H9 (cell line): ENCODE measurements at regions not wholly inside any gene's neighbourhood (a gene's known extent, or its start where the extent isn't known, plus 50 kb on each side); places are given as distances from the start of the nearest gene placed in this dataset.

Experiments
- DNase-seq: peaks from one replicate; pipeline ENCODE4 v3.0.0-alpha.2; 2017
- H2AFZ ChIP-seq: one replicate; pipeline ENCODE4 v1.6.1; 2013; ENCODE audit warnings: mild to moderate bottlenecking, low read length, control low read depth, moderate library complexity
- H2AK5ac ChIP-seq: 2 replicates; pipeline ENCODE4 v1.6.1; 2013; ENCODE audit warnings: low read length, control low read depth, mixed read lengths; ENCODE audit not compliant: insufficient read length
- H2BK120ac ChIP-seq: one replicate; pipeline ENCODE4 v1.6.1; 2013; ENCODE audit warnings: low read depth, mild to moderate bottlenecking, low read length, control low read depth, inconsistent platforms; ENCODE audit not compliant: poor library complexity, severe bottlenecking
- H2BK12ac ChIP-seq: 2 replicates; pipeline ENCODE4 v1.6.1; 2013; ENCODE audit warnings: low read length, control low read depth, mixed read lengths, low read depth; ENCODE audit not compliant: insufficient read length
- H2BK15ac ChIP-seq: 2 replicates; pipeline ENCODE4 v1.6.1; 2013; ENCODE audit warnings: low read depth, low read length, control low read depth
- H2BK20ac ChIP-seq: one replicate; pipeline ENCODE4 v1.6.1; 2013; ENCODE audit warnings: low read depth, mild to moderate bottlenecking, low read length, control low read depth, inconsistent platforms; ENCODE audit not compliant: poor library complexity, severe bottlenecking
- H2BK5ac ChIP-seq: 2 replicates; pipeline ENCODE4 v1.6.1; 2013; ENCODE audit warnings: low read length, control low read depth, mixed read lengths; ENCODE audit not compliant: insufficient read length
- H3K14ac ChIP-seq: 2 replicates; pipeline ENCODE4 v1.6.1; 2013; ENCODE audit warnings: low read length, control low read depth; ENCODE audit not compliant: insufficient read depth
- H3K18ac ChIP-seq: 2 replicates; pipeline ENCODE4 v1.6.1; 2013; ENCODE audit warnings: low read depth, mild to moderate bottlenecking, mixed read lengths, low read length, control low read depth; ENCODE audit not compliant: insufficient read length
- H3K23ac ChIP-seq: 2 replicates; pipeline ENCODE4 v1.6.1; 2013; ENCODE audit warnings: low read length, control low read depth, mixed read lengths, low read depth; ENCODE audit not compliant: insufficient read length
- H3K23me2 ChIP-seq: 2 replicates; pipeline ENCODE4 v1.6.1; 2013; ENCODE audit warnings: low read depth, mild to moderate bottlenecking, mixed read lengths, low read length, control low read depth; ENCODE audit not compliant: insufficient read length, poor library complexity, severe bottlenecking
- H3K27ac ChIP-seq: 2 replicates; pipeline ENCODE4 v1.5.1; 2013; ENCODE audit warnings: low read length, control low read depth, mixed read lengths, low read depth; ENCODE audit not compliant: insufficient read length
- H3K27me3 ChIP-seq: 2 replicates; pipeline ENCODE4 v1.6.1; 2013; ENCODE audit warnings: low read length, control low read depth, inconsistent platforms; ENCODE audit not compliant: insufficient read depth
- H3K4ac ChIP-seq: 2 replicates; pipeline ENCODE4 v1.6.1; 2013; ENCODE audit warnings: low read depth, mild to moderate bottlenecking, control low read depth, inconsistent platforms, low read length, moderate library complexity
- H3K4me1 ChIP-seq: 2 replicates; pipeline ENCODE4 v1.6.1; 2013; ENCODE audit warnings: low read length, control low read depth, inconsistent platforms; ENCODE audit not compliant: insufficient read depth
- H3K4me2 ChIP-seq: 2 replicates; pipeline ENCODE4 v1.6.1; 2013; ENCODE audit warnings: low read length, control low read depth, mixed read lengths; ENCODE audit not compliant: insufficient read length, insufficient read depth
- H3K56ac ChIP-seq: 2 replicates; pipeline ENCODE4 v1.6.1; 2013; ENCODE audit warnings: low read depth, mild to moderate bottlenecking, mixed read lengths, low read length, control low read depth; ENCODE audit not compliant: insufficient read length
- H3K79me1 ChIP-seq: 2 replicates; pipeline ENCODE4 v1.6.1; 2013; ENCODE audit warnings: low read depth, mild to moderate bottlenecking, moderate library complexity, low read length, control low read depth, inconsistent platforms; ENCODE audit not compliant: insufficient read depth, poor library complexity, severe bottlenecking
- H3K79me2 ChIP-seq: 2 replicates; pipeline ENCODE4 v1.6.1; 2013; ENCODE audit warnings: low read length, control low read depth, inconsistent platforms; ENCODE audit not compliant: insufficient read depth
- H3K9ac ChIP-seq: 2 replicates; pipeline ENCODE4 v1.6.1; 2013; ENCODE audit warnings: low read length, control low read depth, mixed read lengths; ENCODE audit not compliant: insufficient read length; ENCODE audit errors: extremely low read depth
- H3K9me3 ChIP-seq: one replicate; pipeline ENCODE4 v1.6.1; 2013; ENCODE audit warnings: low read depth, low read length, inconsistent platforms; ENCODE audit not compliant: control insufficient read depth
- H3T11ph ChIP-seq: one replicate; pipeline ENCODE4 v1.6.1; 2013; ENCODE audit warnings: mild to moderate bottlenecking, low read length, control low read depth, inconsistent platforms
- H4K20me1 ChIP-seq: one replicate; pipeline ENCODE4 v1.6.1; 2013; ENCODE audit not compliant: control insufficient read depth, insufficient read length, insufficient read depth
- H4K5ac ChIP-seq: 2 replicates; pipeline ENCODE4 v1.6.1; 2013; ENCODE audit warnings: low read depth, mild to moderate bottlenecking, mixed read lengths, low read length, control low read depth; ENCODE audit not compliant: insufficient read length
- H4K8ac ChIP-seq: replicated peaks from 2 replicates; pipeline ENCODE4 v1.6.1; 2013; ENCODE audit warnings: low read length, control low read depth, mixed read lengths, low read depth; ENCODE audit not compliant: insufficient read length
- H4K91ac ChIP-seq: 2 replicates; pipeline ENCODE4 v1.6.1; 2013; ENCODE audit warnings: low read depth, mild to moderate bottlenecking, moderate library complexity, mixed read lengths, low read length, control low read depth; ENCODE audit not compliant: insufficient read length
- H3K27ac Mint-ChIP-seq, 3 experiments: 2 replicates in 2 of 3; 3 replicates in 1 of 3; pipeline ENCODE4 v1.8.0; 2020 to 2021; ENCODE audit warnings: mixed read lengths in 3 of 3, mild to moderate bottlenecking in 1 of 3, moderate library complexity in 1 of 3
- H3K27me3 Mint-ChIP-seq: 2 replicates; pipeline ENCODE4 v1.8.0; 2021; ENCODE audit warnings: low read depth, mild to moderate bottlenecking, moderate library complexity, mixed read lengths
- H3K36me3 Mint-ChIP-seq, 3 experiments: 2 replicates in 2 of 3; 3 replicates in 1 of 3; pipeline ENCODE4 v1.8.0; 2020 to 2021; ENCODE audit warnings: low read depth in 3 of 3, mixed read lengths in 3 of 3; ENCODE audit not compliant: insufficient read depth in 1 of 3
- H3K4me1 Mint-ChIP-seq, 2 experiments: 2 replicates each; pipeline ENCODE4 v1.8.0; 2020; ENCODE audit warnings: mixed read lengths in 2 of 2
- H3K4me3 Mint-ChIP-seq, 2 experiments: 2 replicates in 1 of 2; 3 replicates in 1 of 2; pipeline ENCODE4 v1.8.0; 2020 to 2021; ENCODE audit warnings: mild to moderate bottlenecking in 2 of 2, mixed read lengths in 2 of 2, moderate library complexity in 1 of 2
- H3K9me3 Mint-ChIP-seq, 2 experiments: 2 replicates in 1 of 2; 3 replicates in 1 of 2; pipeline ENCODE4 v1.8.0; 2020; ENCODE audit warnings: mild to moderate bottlenecking in 2 of 2, mixed read lengths in 2 of 2, moderate library complexity in 1 of 2
- TF ChIP-seq, protein P1 (sequence below): fragments of 200-600 bp; sonication (generic); conservative IDR thresholded peaks from 3 replicates; pipeline ENCODE4 v1.8.0; 2021; ENCODE audit warnings: antibody characterized with exemption, mild to moderate bottlenecking

DNA sequence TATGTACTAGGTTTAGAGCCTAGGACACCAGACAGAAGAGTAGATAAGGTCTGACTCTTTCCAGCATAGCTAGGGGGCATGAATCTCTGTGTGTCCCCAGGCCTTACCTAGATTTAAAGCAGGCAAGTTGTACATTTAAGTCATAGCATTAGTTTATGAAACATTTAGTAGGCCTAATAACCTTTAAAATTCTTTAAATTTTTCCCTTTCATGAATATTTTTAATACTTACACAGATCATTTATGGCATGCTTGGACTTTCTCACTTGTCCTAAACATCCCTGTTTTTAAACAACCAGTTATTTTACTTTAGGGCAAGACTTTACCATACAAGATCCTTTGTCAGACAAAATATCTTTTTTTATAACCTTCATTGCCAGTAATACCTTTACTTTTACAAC, 258.4 kb upstream of the ZRANB2 start:
- Mint-ChIP-seq H3K9me3 (peaks cover 44 to 60% of the 10 kb centered on the region in 2 experiments), H3K36me3 (peaks cover 5 to 22% (median 22%) of the 10 kb centered on the region in 3 experiments), H3K4me1 (no peaks in the 10 kb centered on the region), H3K4me3 (no peak overlapping the region), H3K27ac (no peak overlapping the region), H3K27me3 (peaks cover 2% of the 10 kb centered on the region; the same call in 1 of the 2 replicates)
- H2BK20ac ChIP-seq: no peak overlapping the region
- no peak overlapping the region for H4K5ac ChIP-seq
- H3K27me3 ChIP-seq: no peaks in the 10 kb centered on the region
- H4K8ac ChIP-seq: no peak overlapping the region
- H3K56ac ChIP-seq: no peak overlapping the region
- no peak overlapping the region for H3K4me2 ChIP-seq
- no peak overlapping the region for H4K91ac ChIP-seq
- no peak overlapping the region for H2AFZ ChIP-seq
- TF ChIP-seq, protein P1, sequence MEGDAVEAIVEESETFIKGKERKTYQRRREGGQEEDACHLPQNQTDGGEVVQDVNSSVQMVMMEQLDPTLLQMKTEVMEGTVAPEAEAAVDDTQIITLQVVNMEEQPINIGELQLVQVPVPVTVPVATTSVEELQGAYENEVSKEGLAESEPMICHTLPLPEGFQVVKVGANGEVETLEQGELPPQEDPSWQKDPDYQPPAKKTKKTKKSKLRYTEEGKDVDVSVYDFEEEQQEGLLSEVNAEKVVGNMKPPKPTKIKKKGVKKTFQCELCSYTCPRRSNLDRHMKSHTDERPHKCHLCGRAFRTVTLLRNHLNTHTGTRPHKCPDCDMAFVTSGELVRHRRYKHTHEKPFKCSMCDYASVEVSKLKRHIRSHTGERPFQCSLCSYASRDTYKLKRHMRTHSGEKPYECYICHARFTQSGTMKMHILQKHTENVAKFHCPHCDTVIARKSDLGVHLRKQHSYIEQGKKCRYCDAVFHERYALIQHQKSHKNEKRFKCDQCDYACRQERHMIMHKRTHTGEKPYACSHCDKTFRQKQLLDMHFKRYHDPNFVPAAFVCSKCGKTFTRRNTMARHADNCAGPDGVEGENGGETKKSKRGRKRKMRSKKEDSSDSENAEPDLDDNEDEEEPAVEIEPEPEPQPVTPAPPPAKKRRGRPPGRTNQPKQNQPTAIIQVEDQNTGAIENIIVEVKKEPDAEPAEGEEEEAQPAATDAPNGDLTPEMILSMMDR: no peak
- H3K18ac ChIP-seq: no peak overlapping the region
- H3K9ac ChIP-seq: no peak overlapping the region
- H4K20me1 ChIP-seq: no peaks in the 10 kb centered on the region
- no peak overlapping the region for H3T11ph ChIP-seq
- no peaks in the 10 kb centered on the region for H3K4me1 ChIP-seq
- no peaks in the 10 kb centered on the region for H3K79me1 ChIP-seq
- H3K23ac ChIP-seq: no peak overlapping the region
- no peaks in the 10 kb centered on the region for H3K23me2 ChIP-seq
- no peak overlapping the region for H2BK15ac ChIP-seq
- H2AK5ac ChIP-seq: no peak overlapping the region
- H3K79me2 ChIP-seq: no peaks in the 10 kb centered on the region
- no peak overlapping the region for H3K27ac ChIP-seq
- H3K4ac ChIP-seq: no peak overlapping the region
- peaks cover 33% of the 10 kb centered on the region for H3K9me3 ChIP-seq
- no peak overlapping the region for H2BK12ac ChIP-seq
- H2BK120ac ChIP-seq: no peak overlapping the region
- no peak overlapping the region for H3K14ac ChIP-seq
- H2BK5ac ChIP-seq: no peak overlapping the region
- DNase-seq: no peak
